ENCODE measurements at regions not wholly inside any gene's neighbourhood (a gene's known extent, or its start where the extent isn't known, plus 50 kb on each side); places are given as distances from the start of the nearest gene placed in this dataset.

DNA sequence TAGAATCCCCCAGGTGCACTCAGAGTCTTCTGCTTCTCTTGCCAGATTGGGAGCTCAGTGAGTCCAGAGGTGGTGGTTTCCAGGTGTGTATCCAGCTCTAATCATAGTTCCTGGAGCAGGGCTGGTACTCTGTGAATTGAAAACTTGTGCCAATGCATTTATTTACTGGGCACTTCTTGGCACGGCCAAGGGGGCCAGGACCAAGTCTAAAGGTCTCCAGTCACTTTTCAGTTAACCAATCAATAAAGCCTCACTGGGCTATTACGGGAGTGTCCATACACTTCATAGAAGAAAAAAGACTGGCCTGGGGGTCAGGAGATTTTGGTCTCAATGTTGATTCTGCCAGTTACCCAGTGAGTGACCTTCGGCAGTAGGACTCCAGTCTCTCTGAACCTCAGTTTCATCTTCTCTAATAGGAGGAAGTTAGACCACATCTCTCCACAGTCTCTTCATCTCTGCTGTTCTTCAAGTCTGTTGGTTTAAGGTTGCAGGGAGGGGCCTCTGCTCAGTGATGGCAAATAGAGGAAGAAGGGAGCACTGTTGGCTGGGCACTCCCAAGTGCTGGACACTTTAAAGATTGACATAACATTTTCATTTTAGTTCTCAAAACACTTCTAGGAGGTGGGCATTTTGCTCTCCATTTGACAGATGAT, 188.5 kb upstream of the E2F8 start:
- TF ChIP-seq, protein P1, sequence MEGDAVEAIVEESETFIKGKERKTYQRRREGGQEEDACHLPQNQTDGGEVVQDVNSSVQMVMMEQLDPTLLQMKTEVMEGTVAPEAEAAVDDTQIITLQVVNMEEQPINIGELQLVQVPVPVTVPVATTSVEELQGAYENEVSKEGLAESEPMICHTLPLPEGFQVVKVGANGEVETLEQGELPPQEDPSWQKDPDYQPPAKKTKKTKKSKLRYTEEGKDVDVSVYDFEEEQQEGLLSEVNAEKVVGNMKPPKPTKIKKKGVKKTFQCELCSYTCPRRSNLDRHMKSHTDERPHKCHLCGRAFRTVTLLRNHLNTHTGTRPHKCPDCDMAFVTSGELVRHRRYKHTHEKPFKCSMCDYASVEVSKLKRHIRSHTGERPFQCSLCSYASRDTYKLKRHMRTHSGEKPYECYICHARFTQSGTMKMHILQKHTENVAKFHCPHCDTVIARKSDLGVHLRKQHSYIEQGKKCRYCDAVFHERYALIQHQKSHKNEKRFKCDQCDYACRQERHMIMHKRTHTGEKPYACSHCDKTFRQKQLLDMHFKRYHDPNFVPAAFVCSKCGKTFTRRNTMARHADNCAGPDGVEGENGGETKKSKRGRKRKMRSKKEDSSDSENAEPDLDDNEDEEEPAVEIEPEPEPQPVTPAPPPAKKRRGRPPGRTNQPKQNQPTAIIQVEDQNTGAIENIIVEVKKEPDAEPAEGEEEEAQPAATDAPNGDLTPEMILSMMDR (IDR thresholded peaks at IDR 0.05): no peak
- no peak for DNase-seq
- H3K9me3 ChIP-seq: no peaks in the 10 kb centered on the region
- H3K36me3 ChIP-seq: no peaks in the 10 kb centered on the region
- no peak overlapping the region for H3K27ac ChIP-seq
- no peaks in the 10 kb centered on the region for H3K4me1 ChIP-seq
- H3K4me3 ChIP-seq: no peak overlapping the region
- intact Hi-C loops (cut with DNase I; ENCODE audit: low total_unique reads): no loop called here
- peaks cover 0 to 26% of the 10 kb centered on the region in 2 donors for H3K27me3 ChIP-seq

DNA sequence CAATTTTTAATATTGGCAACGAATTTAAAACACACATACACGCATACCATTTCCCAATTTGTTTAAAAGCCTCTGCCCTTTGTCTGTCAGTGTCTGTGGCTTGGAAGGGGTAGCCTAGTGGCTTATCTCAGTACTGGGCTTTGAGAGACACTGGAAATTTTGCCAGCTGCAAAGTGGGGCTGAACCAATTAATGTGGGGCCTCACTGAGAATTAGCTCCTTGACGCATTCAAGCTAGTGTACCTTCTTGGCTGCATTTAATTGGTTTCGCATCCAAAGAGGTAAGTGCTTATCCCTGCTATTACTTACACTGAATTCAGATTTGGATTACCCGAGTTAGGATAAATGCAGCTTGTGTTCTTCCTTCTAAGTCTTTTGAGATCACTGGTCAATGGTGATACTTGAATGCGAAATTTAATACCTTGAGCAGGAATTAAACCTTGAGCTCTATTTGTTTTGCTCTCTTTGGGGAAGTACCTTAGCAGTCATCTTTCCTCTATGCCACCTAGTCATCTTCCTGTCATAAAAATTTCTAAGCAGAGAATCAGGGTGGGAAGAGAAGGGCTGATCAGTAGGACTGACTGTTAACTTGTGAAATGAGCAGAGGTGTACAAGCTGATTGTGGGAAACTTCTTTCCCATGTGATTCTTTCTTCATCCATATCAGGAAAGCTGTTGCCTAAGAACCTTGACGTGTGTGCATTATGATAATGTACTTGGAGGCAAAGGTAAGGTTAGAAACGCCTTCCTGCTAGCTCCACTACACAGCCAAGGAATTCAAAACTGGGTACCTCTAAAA, 187.7 kb upstream of the E2F8 start:
- DNase-seq: no peak
- H3K4me1 ChIP-seq: no peaks in the 10 kb centered on the region
- no peaks in the 10 kb centered on the region for H3K9me3 ChIP-seq
- no peak overlapping the region for H3K27ac ChIP-seq
- H3K36me3 ChIP-seq: no peaks in the 10 kb centered on the region
- H3K4me3 ChIP-seq: no peak overlapping the region
- intact Hi-C loops (cut with DNase I; ENCODE audit: low total_unique reads): no loop called here
- TF ChIP-seq, protein P1 (IDR thresholded peaks at IDR 0.05): no peak
- H3K27me3 ChIP-seq: peaks cover 0 to 26% of the 10 kb centered on the region in 2 donors

DNA sequence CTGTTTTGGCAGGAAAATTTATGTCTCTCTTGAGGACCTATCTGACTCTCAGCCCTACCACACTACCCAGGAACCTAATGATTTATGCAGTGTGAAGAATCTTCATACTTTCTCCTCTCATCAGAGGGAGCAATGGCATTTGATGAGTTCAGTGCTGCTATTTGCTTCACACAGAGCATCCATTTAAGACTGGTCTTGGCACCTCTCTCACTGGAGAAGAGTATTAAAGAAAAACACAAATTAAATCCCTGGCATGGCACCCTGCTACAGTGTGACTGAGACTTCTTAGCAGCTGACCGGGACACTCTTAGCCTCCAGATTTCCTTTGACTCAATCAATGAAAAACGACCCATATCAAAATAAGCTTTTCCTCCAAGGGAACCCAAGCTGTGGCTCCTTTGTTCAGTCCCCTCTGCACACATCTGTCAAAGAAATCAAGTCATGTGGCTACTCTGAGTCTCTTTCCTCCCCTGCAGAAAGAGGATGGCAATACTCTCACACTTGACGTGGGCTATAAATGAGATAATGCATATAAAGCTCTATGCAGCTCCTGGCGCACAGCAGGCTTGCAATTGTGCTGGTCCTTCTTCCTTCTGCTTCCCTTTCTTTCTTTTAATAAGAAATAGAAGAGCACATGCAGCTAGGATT, 186.1 kb upstream of the E2F8 start:
- H3K27ac ChIP-seq: no peak overlapping the region
- no peaks in the 10 kb centered on the region for H3K9me3 ChIP-seq
- no peaks in the 10 kb centered on the region for H3K4me1 ChIP-seq
- no peak for DNase-seq
- intact Hi-C loops (cut with DNase I; ENCODE audit: low total_unique reads): no loop called here
- TF ChIP-seq, protein P1 (IDR thresholded peaks at IDR 0.05): no peak
- peaks cover 0 to 26% of the 10 kb centered on the region in 2 donors for H3K27me3 ChIP-seq
- no peak overlapping the region for H3K4me3 ChIP-seq
- no peaks in the 10 kb centered on the region for H3K36me3 ChIP-seq

DNA sequence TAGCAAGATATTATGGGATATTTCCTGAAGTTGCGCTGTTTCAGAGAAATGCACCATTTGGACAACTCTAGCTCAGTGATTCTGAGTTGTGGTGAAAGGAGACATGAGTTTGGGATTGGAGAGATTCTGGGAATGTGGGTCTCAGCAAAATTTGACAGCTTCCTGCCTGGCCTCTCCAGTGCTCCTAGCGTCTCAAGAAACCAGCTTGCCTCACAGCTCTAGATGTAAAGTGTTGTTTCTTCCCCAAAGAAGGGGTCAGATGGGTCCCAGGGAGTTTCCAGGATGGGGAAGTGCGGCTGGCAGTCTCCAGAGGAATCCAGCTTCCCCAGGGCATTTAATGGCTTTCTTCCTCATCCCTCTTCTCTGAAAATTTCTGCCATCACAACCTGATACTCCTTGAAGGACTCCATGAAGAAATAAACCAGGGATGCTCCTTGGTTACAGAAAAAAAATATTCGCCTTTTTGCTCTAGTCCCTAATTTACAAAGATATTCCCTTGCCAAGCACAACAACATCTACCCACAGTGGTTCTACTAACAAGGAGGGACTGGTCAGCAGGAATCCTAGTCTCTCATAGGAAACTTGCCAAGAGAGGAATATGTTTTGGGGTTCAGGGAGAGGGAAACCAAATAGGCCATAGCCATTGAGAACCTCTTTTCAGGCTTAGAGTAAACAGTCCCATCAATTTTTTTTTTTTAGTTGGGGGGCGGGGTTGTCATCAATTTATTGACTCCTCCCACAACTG, 185.4 kb upstream of the E2F8 start:
- TF ChIP-seq, protein P1 (IDR thresholded peaks at IDR 0.05): no peak
- H3K27ac ChIP-seq: no peak overlapping the region
- H3K4me3 ChIP-seq: no peak overlapping the region
- H3K36me3 ChIP-seq: no peaks in the 10 kb centered on the region
- H3K4me1 ChIP-seq: no peaks in the 10 kb centered on the region
- no peaks in the 10 kb centered on the region for H3K9me3 ChIP-seq
- intact Hi-C loops (cut with DNase I; ENCODE audit: low total_unique reads): no loop called here
- H3K27me3 ChIP-seq: peaks cover 0 to 19% of the 10 kb centered on the region in 2 donors
- DNase-seq: no peak

DNA sequence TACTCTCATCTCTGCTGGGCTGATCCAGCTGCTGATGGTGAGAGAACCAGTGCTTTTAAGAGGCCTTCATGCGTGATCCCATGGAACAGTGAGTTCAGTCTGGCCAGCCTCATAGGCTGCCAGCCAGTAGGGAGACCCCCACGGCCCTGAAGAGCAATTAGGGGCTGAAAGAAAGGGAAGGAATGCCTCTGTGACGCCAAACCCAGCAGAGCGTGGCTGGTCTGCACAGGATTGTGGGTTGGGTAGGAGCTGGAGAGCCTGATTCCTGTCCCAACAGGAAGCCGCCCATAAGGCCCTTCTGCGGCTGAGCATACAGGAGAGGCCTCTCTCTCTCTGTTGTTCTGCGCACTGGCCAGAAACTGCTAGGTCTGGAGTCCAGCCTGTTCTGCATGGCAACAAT, 181.5 kb upstream of the E2F8 start:
- Histone ChIP-seq H3K36me3 (no peaks in the 10 kb centered on the region), H3K4me3 (no peak overlapping the region), H3K9me3 (no peaks in the 10 kb centered on the region), H3K27me3 (peaks cover 0 to 2% of the 10 kb centered on the region in 2 donors), H3K4me1 (peaks cover 0 to 4% (median 0%) of the 10 kb centered on the region in 4 donors), H3K27ac (no peak overlapping the region)
- TF ChIP-seq, protein P1 (IDR thresholded peaks at IDR 0.05): no peak
- intact Hi-C loops (cut with DNase I; ENCODE audit: low total_unique reads): loop anchor here (2.0 kb wide), 1 partner anchor 37 kb away; no protein-coding TSS in a partner anchor
- DNase-seq: no peak

Measured in tibial artery (tissue), 4 donors.